Ammon's horn (tissue), 1 donor: ENCODE measurements at regions not wholly inside any gene's neighbourhood (a gene's known extent, or its start where the extent isn't known, plus 50 kb on each side); places are given as distances from the start of the nearest gene placed in this dataset.
"Not testable (repeated sequence)": the region's sequence is repeated elsewhere in the genome, so short reads cannot be mapped to it uniquely, and the experiment has no call there.

Experiments
- DNase-seq: peaks from one replicate; pipeline ENCODE4 v3.0.0-alpha.2; 2016; ENCODE audit warnings: low spot score

GRCh38 chr7:46934198-46934825 is 647.6 kb downstream of the TNS3 start:
- no peak for DNase-seq

- no peak for DNase-seq
Observed at GRCh38 chr7:46933596-46933995, 648.3 kb downstream of the TNS3 start.

DNA sequence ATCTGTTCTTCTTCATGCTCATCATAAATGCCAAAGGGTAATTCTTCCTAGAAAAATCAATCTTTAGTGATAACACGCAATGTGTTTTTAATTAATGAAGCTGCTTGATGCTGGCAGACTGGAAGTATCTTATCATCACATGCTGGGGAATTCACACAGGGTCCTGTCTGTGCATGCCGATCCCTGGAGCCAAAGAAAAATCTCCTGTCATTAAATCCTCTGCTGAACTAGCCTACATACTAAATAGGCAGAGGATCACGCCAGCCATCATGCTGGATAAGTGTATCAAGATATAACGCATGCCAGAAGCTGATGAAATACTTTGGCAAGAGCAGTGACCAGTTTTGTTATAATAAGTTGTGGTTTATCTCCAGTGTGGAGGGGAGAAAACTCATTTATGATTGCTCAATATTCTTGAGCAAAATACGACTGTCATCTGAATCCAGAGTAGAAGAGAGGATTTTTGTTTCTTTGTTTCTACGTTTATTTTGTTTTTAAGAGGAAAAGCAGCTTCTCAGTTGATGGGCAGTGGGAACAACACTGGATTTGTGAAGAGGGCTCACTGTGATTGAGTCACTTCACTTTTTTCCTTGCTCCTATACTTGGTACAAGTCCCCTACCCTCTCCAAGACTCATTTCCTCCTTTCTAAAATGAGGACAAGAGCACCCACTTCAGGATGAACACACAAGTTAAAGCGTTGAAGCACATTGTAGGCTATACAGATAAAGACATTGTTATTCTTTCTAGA is 649.1 kb downstream of the TNS3 start:
- DNase-seq: no peak

DNA sequence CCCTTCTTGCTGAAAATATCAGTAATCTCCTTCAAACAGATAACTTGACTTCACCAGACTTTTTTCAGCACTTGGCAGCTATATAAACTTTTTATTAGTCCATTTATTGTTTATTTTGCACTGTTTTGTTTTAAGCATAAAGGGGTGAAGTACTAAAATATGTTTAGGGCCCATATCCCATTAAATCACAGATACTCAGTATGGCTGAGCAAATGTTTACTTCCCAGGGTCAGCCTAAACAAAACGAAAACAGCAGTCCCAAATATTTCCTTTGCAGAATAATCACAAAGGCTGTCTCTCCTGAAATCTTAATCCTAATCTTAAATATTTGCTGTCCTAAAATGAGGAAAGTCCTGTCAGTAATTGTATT is 649.6 kb downstream of the TNS3 start:
- no peak for DNase-seq

GRCh38 chr7:46930366-46930765 is 651.5 kb downstream of the TNS3 start:
- no peak for DNase-seq

DNA sequence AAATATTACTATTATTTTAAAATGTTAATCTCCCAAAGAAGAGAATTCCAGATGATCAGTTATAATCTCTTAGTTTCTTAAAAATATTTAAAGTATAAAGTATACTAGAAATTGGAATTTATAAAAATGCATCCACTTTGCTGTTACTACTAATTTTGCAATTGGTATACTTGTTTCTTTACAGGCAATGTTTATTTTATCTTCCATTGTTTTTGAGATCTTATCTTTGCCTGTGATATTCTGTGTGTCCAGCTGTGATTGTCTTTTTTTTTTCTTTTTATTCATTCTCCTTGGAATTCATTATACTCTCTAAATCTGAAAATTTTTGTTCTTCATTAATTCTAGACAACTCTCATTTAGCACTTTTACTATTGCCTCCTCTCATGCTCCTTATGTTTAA is 652.6 kb downstream of the TNS3 start:
- no peak for DNase-seq

GRCh38 chr7:46928719-46929118 is 653.2 kb downstream of the TNS3 start:
- no peak for DNase-seq

DNA sequence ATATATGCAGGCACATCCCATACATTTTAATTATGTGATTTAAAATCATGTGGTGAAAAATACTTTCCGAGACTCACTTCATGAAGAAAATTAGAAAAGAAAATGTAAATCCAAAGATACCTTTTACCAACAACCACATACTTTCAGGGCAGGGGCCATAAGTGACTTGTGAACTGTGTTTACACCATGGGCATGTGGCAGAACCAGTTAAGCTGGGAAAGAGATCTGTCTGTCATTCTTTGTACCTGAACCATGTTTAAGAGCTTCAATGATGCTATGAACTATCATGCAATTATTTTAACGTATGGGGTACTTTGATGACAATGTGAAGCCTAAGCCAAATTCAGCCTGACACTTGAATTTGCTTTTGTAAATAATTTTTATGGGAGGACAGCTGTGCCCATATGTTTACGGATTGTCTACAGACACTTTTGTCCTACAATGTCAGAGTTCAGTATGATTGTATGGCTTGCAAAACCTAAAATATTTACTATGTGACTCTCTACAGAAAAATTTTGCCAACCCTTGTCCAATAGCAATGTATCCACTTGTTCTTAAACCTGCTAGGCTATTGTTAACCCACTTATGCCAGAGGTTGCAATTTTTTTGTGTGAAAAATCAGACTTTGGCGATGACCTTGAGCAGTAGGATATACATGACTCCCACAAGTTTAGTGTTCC is 654.6 kb downstream of the TNS3 start:
- DNase-seq: no peak

- no peak for DNase-seq
Observed at GRCh38 chr7:46916581-46916980, 665.3 kb downstream of the TNS3 start.

DNA sequence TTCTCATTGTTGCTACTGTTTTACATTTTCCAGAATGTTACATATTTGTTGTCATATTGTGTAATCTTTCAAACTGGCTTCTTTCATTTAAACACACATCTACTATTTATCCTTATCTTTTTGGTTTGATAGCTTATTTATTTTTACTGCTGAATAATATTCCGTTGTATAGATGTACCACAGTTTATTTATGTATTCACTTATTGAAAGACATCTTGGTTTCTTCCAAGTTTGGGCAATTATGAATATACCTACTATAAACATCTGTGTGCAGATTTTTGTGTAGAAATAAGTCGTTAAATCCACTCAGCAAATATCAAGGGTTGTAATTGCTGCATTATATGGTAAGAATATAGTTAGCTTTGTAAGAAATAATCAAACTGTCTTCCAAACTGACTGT is 669.2 kb downstream of the TNS3 start:
- DNase-seq: no peak

- no peak for DNase-seq
Observed at GRCh38 chr7:46909601-46910051, 672.3 kb downstream of the TNS3 start.

- DNase-seq: no peak
Observed at GRCh38 chr7:46908770-46909169, 673.1 kb downstream of the TNS3 start.

GRCh38 chr7:46904523-46904922 is 677.4 kb downstream of the TNS3 start:
- DNase-seq: not testable (repeated sequence)

GRCh38 chr7:46902463-46902862 is 679.4 kb downstream of the TNS3 start:
- DNase-seq: no peak

GRCh38 chr7:46900312-46901263 is 681.3 kb downstream of the TNS3 start:
- no peak for DNase-seq

GRCh38 chr7:46897381-46897780 is 684.5 kb downstream of the TNS3 start:
- DNase-seq: no peak

DNA sequence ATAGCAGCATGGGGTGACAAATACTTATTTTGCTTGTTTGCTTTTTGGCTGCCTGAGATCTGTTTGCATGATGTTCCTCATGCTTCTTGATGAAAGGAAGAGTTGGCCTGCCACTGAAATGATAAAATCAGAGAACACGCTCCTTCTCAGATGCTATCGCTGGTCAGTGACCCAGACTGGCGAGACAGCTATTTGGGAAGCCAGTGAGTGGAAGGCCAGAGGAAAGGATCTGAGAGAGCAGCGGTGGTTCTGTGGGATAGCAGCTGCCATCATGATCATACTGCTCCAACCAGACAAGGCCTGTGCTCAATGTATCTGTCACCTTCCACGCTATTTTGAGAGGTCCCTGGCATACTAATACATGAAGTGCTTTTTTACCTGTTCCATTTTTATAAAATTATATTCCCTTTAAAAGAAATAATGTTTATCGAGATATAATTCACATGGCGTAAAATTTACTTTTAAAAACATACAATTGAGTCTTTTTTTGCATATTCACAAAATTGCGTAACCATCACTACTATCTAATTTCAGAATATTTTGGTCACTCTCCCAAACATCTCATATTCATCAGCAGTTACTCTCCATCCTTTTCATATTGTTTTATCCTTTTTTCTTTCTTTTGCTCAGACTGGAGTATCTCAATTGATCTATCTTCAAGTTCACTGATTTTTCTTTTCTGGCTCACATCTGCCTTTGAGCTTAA is 695.1 kb downstream of the TNS3 start:
- no peak for DNase-seq

- DNase-seq: no peak
Observed at GRCh38 chr7:46885167-46885566, 696.7 kb downstream of the TNS3 start.

DNA sequence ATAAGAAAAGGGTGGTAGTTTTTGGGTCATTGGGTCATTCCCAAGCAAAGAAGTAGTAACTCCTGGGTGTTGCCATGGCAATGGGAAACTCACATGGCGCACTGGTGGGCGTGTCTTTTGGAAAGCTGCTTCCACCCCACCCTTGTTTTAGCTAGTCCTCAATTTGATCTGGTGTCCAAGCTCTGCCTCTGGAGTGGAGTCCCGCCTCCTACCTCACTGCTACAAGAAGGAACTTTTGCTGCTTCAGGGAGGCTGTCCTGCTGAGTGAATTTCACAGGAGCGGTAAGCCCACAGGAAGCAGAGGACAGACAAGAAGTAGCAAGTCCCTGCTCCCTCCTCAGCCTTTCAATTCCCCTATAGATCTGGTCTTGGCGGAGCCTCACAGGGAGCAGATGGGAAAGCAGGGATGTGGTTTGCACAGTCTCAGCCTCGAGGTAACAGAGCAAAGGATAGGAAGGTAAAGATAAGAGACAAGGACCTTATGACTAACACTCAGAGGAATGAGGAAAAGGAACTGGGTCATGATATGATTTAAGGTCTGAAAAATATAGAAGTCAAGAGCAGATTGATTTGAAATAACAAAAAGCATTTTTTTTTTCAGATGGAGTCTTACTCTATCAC is 700.3 kb downstream of the TNS3 start:
- no peak for DNase-seq

DNA sequence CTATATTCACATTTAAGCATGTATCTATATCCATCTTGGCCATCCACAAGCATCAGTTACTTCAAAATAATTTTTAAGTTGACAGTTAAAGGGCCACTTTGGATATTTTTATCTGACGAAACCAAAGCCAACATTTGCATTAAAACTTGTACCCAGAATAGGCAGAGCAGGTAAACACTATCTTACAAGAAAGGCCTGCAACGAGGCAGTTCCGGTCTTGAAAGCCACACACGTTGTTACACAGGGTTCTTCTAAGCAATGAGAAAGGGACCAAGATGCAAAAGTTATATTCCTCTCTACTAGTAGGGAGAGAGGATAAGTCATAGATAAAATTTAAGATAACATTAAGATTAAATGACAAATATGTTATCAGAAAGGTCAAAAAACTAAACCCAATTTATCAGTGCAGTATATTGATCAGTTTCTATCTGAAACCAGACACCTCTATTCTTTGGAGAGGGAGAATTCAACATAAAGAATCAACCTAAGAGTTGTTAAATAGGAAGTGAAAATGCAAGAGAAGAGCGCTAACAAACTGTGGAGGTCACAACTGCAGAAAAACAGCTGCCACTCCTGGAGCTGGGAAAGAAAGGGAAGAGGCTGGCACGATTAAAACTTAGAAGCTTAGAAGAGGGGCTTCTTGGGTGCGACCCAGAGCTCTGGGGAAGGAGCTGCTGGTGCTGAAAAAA is 701.3 kb downstream of the TNS3 start:
- no peak for DNase-seq
